ENCODE measurements at regions not wholly inside any gene's neighbourhood (a gene's known extent, or its start where the extent isn't known, plus 50 kb on each side); places are given as distances from the start of the nearest gene placed in this dataset.

- TF ChIP-seq CTCF (IDR thresholded peaks at IDR 0.05) (no peak), POLR2A (IDR thresholded peaks at IDR 0.05) (no peak)
Measured at GRCh38 chr6:144953552-144954240, 668.6 kb downstream of the UTRN start.

Measured in upper lobe of left lung (tissue), 4 donors.